Lower leg skin (tissue), 3 donors: ENCODE measurements at regions not wholly inside any gene's neighbourhood (a gene's known extent, or its start where the extent isn't known, plus 50 kb on each side); places are given as distances from the start of the nearest gene placed in this dataset.

Source experiments
- POLR2A ChIP-seq, 2 donors: fragments of 450-650 bp; IDR thresholded peaks; one replicate each; pipeline ENCODE4 v1.6.1; 2016 to 2017; ENCODE audit warnings: antibody characterized with exemption in 2 of 2, mild to moderate bottlenecking in 1 of 2, moderate library complexity in 1 of 2
- TF ChIP-seq, protein P1 (sequence below), 3 donors: fragments of 450-650 bp; IDR thresholded peaks; one replicate each; pipeline ENCODE4 v1.5.1; 2016; ENCODE audit warnings: antibody characterized with exemption in 3 of 3, mild to moderate bottlenecking in 3 of 3, moderate library complexity in 2 of 3

DNA sequence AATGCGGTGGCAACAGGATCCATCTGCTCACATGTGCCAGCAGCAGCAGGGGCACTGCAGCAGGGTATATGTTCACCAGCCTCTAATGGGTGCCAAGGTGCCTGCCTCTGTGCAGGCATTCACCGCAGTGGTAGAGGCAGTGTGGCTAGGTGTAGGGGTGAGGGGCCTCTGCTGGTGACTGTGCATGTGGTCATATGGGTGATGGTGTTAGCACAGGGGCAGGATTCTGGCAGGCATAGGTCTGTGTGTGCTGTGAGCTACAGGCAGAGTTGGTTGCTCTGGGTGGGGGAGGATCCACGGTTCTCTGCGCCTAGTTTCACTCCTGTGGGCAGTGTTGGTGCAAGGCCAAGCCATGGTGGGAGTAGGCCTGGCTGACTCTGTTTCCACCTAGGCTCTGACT is 566.5 kb upstream of the GNPDA2 start:
- TF ChIP-seq, protein P1, sequence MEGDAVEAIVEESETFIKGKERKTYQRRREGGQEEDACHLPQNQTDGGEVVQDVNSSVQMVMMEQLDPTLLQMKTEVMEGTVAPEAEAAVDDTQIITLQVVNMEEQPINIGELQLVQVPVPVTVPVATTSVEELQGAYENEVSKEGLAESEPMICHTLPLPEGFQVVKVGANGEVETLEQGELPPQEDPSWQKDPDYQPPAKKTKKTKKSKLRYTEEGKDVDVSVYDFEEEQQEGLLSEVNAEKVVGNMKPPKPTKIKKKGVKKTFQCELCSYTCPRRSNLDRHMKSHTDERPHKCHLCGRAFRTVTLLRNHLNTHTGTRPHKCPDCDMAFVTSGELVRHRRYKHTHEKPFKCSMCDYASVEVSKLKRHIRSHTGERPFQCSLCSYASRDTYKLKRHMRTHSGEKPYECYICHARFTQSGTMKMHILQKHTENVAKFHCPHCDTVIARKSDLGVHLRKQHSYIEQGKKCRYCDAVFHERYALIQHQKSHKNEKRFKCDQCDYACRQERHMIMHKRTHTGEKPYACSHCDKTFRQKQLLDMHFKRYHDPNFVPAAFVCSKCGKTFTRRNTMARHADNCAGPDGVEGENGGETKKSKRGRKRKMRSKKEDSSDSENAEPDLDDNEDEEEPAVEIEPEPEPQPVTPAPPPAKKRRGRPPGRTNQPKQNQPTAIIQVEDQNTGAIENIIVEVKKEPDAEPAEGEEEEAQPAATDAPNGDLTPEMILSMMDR (IDR thresholded peaks at IDR 0.05) = no peak
- TF ChIP-seq POLR2A (IDR thresholded peaks at IDR 0.05) = no peak
